HFFc6 (cell line): ENCODE measurements at regions not wholly inside any gene's neighbourhood (a gene's known extent, or its start where the extent isn't known, plus 50 kb on each side); places are given as distances from the start of the nearest gene placed in this dataset.

ENCODE experiments used
- DNase-seq: peaks from one replicate; pipeline ENCODE4 v3.0.0-alpha.2; 2018
- H3K27ac Mint-ChIP-seq: 2 replicates; pipeline ENCODE4 v1.8.0; 2020; ENCODE audit warnings: mild to moderate bottlenecking, mixed read lengths
- H3K27me3 Mint-ChIP-seq: 2 replicates; pipeline ENCODE4 v1.8.0; 2021; ENCODE audit warnings: mild to moderate bottlenecking, moderate library complexity, mixed read lengths; ENCODE audit not compliant: insufficient read depth
- H3K36me3 Mint-ChIP-seq: 2 replicates; pipeline ENCODE4 v1.8.0; 2021; ENCODE audit warnings: low read depth, mixed read lengths
- H3K4me1 Mint-ChIP-seq: 2 replicates; pipeline ENCODE4 v1.8.0; 2020; ENCODE audit warnings: low read depth, mixed read lengths
- H3K4me3 Mint-ChIP-seq: 2 replicates; pipeline ENCODE4 v1.8.0; 2020; ENCODE audit warnings: mild to moderate bottlenecking, moderate library complexity, mixed read lengths
- H3K9me3 Mint-ChIP-seq: 2 replicates; pipeline ENCODE4 v1.8.0; 2020; ENCODE audit warnings: mild to moderate bottlenecking, mixed read lengths
- TF ChIP-seq, protein P1 (sequence below): fragments of 200-600 bp; sonication (generic); IDR thresholded peaks from 2 replicates; pipeline ENCODE4 v1.5.0; 2021; ENCODE audit warnings: antibody characterized with exemption, mild to moderate bottlenecking

DNA sequence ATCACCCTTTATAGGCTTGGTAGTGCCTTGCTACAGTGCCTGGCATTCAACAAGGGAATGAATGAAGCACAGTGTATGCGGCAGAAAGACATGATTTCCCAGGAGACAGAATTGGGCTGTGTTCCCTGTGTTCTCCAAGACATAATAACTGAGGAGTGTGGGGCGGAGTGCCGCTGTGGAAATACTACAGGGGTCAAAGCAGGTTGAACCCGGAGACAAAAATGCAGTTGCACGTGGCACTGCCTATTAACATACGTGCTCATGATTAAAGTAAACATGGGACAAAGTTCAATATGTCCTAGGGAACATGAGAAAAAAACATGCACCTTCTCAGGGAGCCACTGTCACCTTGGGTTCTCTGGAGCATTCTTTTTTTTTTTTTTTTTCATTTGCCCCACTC lies 820.8 kb downstream of the RPA4 start:
- no peak for DNase-seq
- TF ChIP-seq, protein P1, sequence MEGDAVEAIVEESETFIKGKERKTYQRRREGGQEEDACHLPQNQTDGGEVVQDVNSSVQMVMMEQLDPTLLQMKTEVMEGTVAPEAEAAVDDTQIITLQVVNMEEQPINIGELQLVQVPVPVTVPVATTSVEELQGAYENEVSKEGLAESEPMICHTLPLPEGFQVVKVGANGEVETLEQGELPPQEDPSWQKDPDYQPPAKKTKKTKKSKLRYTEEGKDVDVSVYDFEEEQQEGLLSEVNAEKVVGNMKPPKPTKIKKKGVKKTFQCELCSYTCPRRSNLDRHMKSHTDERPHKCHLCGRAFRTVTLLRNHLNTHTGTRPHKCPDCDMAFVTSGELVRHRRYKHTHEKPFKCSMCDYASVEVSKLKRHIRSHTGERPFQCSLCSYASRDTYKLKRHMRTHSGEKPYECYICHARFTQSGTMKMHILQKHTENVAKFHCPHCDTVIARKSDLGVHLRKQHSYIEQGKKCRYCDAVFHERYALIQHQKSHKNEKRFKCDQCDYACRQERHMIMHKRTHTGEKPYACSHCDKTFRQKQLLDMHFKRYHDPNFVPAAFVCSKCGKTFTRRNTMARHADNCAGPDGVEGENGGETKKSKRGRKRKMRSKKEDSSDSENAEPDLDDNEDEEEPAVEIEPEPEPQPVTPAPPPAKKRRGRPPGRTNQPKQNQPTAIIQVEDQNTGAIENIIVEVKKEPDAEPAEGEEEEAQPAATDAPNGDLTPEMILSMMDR, result no peak
- Mint-ChIP-seq H3K9me3 (no peaks in the 10 kb centered on the region), H3K27me3 (no peaks in the 10 kb centered on the region; the same call in 1 of the 2 replicates), H3K4me3 (no peak overlapping the region), H3K36me3 (no peaks in the 10 kb centered on the region), H3K27ac (no peak overlapping the region), H3K4me1 (peaks cover 16% of the 10 kb centered on the region)

DNA sequence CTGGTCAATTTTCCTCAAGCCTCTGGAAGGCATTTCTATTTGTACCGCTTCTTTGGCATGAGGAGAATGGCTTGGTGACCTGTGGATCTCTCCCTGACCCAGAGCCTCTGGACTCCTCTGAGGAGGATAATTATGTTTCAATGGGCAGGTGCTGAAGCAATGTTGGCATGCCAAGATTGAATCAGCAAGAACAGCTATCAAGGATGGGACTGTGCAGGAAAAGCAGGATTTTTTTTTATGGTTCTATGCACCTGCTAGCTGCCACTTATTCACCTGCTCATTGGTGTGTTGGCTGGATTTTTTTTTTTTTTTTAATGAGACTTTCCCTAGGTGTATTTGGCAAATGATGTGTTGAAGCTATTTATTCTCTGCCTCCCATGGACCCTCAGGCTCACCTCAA lies 821.2 kb downstream of the RPA4 start:
- DNase-seq, result no peak
- Mint-ChIP-seq H3K4me1 (peaks cover 16% of the 10 kb centered on the region), H3K27me3 (no peaks in the 10 kb centered on the region; the same call in none of the 2 replicates), H3K9me3 (no peaks in the 10 kb centered on the region), H3K4me3 (no peak overlapping the region), H3K27ac (no peak overlapping the region), H3K36me3 (no peaks in the 10 kb centered on the region)
- TF ChIP-seq, protein P1, result no peak

- no peaks in the 10 kb centered on the region for H3K9me3 Mint-ChIP-seq
- H3K27ac Mint-ChIP-seq, result peak overlapping the region; percentile 68
- peak overlapping the region; percentile 43; the same call in 1 of the 2 replicates for H3K4me3 Mint-ChIP-seq
- no peaks in the 10 kb centered on the region for H3K36me3 Mint-ChIP-seq
- peaks cover 16% of the 10 kb centered on the region for H3K4me1 Mint-ChIP-seq
- peak; percentile 29 for DNase-seq
- TF ChIP-seq, protein P1, result no peak
- no peaks in the 10 kb centered on the region; the same call in none of the 2 replicates for H3K27me3 Mint-ChIP-seq
Observed at GRCh38 chrX:97705936-97706335, 822.2 kb downstream of the RPA4 start.

- no peak overlapping the region for H3K4me3 Mint-ChIP-seq
Observed at GRCh38 chrX:97714072-97714471, 830.4 kb downstream of the RPA4 start.

DNA sequence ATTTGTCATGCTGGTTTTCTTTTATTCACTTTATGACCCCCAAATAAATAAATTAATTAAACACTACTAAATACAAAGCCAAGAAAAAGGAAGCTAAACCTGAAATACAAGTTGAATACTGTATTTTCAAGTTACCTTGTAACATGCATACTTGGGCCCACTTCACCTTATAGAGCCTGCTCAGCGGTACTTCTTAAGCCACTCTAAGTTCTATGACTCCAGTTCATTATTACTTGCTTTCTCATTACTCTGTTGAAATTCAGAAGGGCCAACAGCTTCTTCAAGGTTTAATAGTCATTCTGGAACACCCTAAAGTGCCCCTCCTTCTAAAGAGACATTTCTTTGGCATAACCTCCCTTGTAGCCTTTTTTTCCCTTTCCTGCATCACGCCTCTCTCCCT lies 844.5 kb downstream of the RPA4 start:
- Mint-ChIP-seq H3K4me1 (no peaks in the 10 kb centered on the region), H3K27me3 (no peaks in the 10 kb centered on the region), H3K4me3 (no peak overlapping the region), H3K27ac (no peak overlapping the region), H3K9me3 (no peaks in the 10 kb centered on the region), H3K36me3 (no peaks in the 10 kb centered on the region)
- TF ChIP-seq, protein P1, result no peak
- DNase-seq, result no peak

More at GRCh38 chrX:97714072-97714471, 830.4 kb downstream of the RPA4 start:
- TF ChIP-seq, protein P1, result no peak
- no peak overlapping the region for H3K27ac Mint-ChIP-seq
- H3K4me1 Mint-ChIP-seq, result no peaks in the 10 kb centered on the region
- DNase-seq, result no peak
- no peaks in the 10 kb centered on the region; the same call in 1 of the 2 replicates for H3K27me3 Mint-ChIP-seq
- H3K9me3 Mint-ChIP-seq, result no peaks in the 10 kb centered on the region
- H3K36me3 Mint-ChIP-seq, result no peaks in the 10 kb centered on the region

- Mint-ChIP-seq H3K27me3 (no peaks in the 10 kb centered on the region), H3K9me3 (no peaks in the 10 kb centered on the region), H3K36me3 (no peaks in the 10 kb centered on the region), H3K27ac (no peak overlapping the region), H3K4me1 (peaks cover 27% of the 10 kb centered on the region), H3K4me3 (no peak overlapping the region)
- no peak for DNase-seq
- TF ChIP-seq, protein P1, result no peak
Observed at GRCh38 chrX:97740044-97740443, 856.3 kb downstream of the RPA4 start.
